WTC11 (cell line): ENCODE measurements at regions not wholly inside any gene's neighbourhood (a gene's known extent, or its start where the extent isn't known, plus 50 kb on each side); places are given as distances from the start of the nearest gene placed in this dataset.

Experiments
- FOXJ3 ChIP-seq: sonication (generic); formaldehyde crosslinking; IDR thresholded peaks from 2 replicates; pipeline ENCODE4 v1.9.0; 2021; ENCODE audit warnings: missing genetic modification reagents, mild to moderate bottlenecking, borderline replicate concordance
- TF ChIP-seq, protein P1 (sequence below): fragments of 200-600 bp; IDR thresholded peaks from 2 replicates; pipeline ENCODE4 v1.8.0; 2022; ENCODE audit warnings: antibody characterized with exemption

DNA sequence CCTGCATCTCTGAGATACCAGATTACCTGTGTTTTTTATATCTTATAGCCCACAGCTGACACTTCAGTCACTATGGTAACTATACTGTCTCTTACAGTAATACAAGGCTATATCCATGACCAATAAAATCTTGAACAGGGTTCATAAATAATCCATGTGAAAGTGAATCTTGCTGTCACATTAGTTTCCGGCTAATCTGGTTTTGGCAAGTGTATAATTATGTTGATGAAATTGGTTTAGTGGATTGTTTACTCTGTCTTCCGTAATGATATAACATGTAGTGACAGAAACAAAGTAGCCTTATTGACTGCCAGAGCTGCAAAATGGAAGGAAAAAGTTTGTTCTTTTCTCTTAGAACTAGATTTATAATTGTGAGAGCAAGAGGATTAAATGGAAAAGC, 686.6 kb upstream of the PABPC4L start:
- no peak for TF ChIP-seq FOXJ3 (CRISPR knock-in tag)
- TF ChIP-seq, protein P1, sequence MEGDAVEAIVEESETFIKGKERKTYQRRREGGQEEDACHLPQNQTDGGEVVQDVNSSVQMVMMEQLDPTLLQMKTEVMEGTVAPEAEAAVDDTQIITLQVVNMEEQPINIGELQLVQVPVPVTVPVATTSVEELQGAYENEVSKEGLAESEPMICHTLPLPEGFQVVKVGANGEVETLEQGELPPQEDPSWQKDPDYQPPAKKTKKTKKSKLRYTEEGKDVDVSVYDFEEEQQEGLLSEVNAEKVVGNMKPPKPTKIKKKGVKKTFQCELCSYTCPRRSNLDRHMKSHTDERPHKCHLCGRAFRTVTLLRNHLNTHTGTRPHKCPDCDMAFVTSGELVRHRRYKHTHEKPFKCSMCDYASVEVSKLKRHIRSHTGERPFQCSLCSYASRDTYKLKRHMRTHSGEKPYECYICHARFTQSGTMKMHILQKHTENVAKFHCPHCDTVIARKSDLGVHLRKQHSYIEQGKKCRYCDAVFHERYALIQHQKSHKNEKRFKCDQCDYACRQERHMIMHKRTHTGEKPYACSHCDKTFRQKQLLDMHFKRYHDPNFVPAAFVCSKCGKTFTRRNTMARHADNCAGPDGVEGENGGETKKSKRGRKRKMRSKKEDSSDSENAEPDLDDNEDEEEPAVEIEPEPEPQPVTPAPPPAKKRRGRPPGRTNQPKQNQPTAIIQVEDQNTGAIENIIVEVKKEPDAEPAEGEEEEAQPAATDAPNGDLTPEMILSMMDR = no peak
